ENCODE measurements at regions not wholly inside any gene's neighbourhood (a gene's known extent, or its start where the extent isn't known, plus 50 kb on each side); places are given as distances from the start of the nearest gene placed in this dataset.

GRCh38 chr1:147077081-147077480, 95.2 kb downstream of the PRKAB2 start:
- no peak overlapping the region for H3K27ac ChIP-seq (ENCODE audit: low read depth, low read length)
- H4K20me1 ChIP-seq (ENCODE audit: insufficient read depth) = no peaks in the 10 kb centered on the region
- no peak for TF ChIP-seq POLR2AphosphoS5 (IDR thresholded peaks at IDR 0.05; ENCODE audit: low read depth, low read length)
- no peak for TF ChIP-seq MAX (IDR thresholded peaks at IDR 0.05)
- no peak for TF ChIP-seq YY1 (IDR thresholded peaks at IDR 0.05; ENCODE audit: extremely low read depth, insufficient replicate concordance, low read depth, low read length)
- TF ChIP-seq SRF (IDR thresholded peaks at IDR 0.05; ENCODE audit: low read depth) = no peak
- TF ChIP-seq ATF3 (IDR thresholded peaks at IDR 0.05) = no peak
- TF ChIP-seq ZBTB33 (IDR thresholded peaks at IDR 0.05; ENCODE audit: extremely low read depth, insufficient replicate concordance, low read length) = no peak
- no peak for TF ChIP-seq POLR2A (IDR thresholded peaks at IDR 0.05; ENCODE audit: borderline replicate concordance, extremely low read depth, insufficient read depth, insufficient read length)
- TF ChIP-seq EZH2phosphoT487 (IDR thresholded peaks at IDR 0.05; ENCODE audit: borderline replicate concordance) = no peak
- no peak for TF ChIP-seq CTCF (IDR thresholded peaks at IDR 0.05 in 2 of 3, conservative IDR thresholded peaks at IDR 0.05 in 1 of 3; ENCODE audit: borderline replicate concordance in 1 of 3, insufficient read depth in 1 of 3, low read depth in 2 of 3, low read length in 2 of 3)
- TF ChIP-seq FOSL1 (IDR thresholded peaks at IDR 0.05; ENCODE audit: low read depth) = no peak
- no peak for TF ChIP-seq ZNF274 (IDR thresholded peaks at IDR 0.05; ENCODE audit: low read depth, low read length)
- no peak for TF ChIP-seq CBX3 (IDR thresholded peaks at IDR 0.05; ENCODE audit: low read depth)
- TF ChIP-seq ZFX (IDR thresholded peaks at IDR 0.05) = no peak
- TF ChIP-seq EGR1 (IDR thresholded peaks at IDR 0.05; ENCODE audit: low read depth) = no peak
- no peaks in the 10 kb centered on the region for H3K4me1 ChIP-seq (ENCODE audit: control insufficient read depth in 1 of 2, insufficient read depth in 2 of 2, low read length in 2 of 2)
- ATAC-seq = no peak
- BruUV-seq (replicated peaks) = no TSS peak
- H2AFZ ChIP-seq (ENCODE audit: low read depth, low read length, poor library complexity, severe bottlenecking) = no peak overlapping the region
- ChIA-PET CTCF (no interaction called here), RAD21 (ENCODE audit: low non-redundant PET in 1 of 2, low total read pairs in 2 of 2, uncharacterized antibody in 2 of 2, unreplicated experiment in 2 of 2) (no interaction called here), POLR2A (no interaction called here)
- no peak overlapping the region for H3K4me3 ChIP-seq (replicated peaks in 1 of 2; ENCODE audit: low read depth in 1 of 2, low read length in 2 of 2)
- no peaks in the 10 kb centered on the region for H3K79me2 ChIP-seq (ENCODE audit: insufficient read depth, low read length)
- intact Hi-C loops (cut with micrococcal nuclease) = no loop called here
- peaks cover 14% of the 10 kb centered on the region; the same call in 1 of the 2 replicates for H3K27me3 ChIP-seq (ENCODE audit: insufficient read depth, low read length)
- H3K4me2 ChIP-seq (ENCODE audit: low read length) = no peak overlapping the region
- no peaks in the 10 kb centered on the region for H3K36me3 ChIP-seq (ENCODE audit: control insufficient read depth in 1 of 2, insufficient read depth in 2 of 2, low read length in 2 of 2)
- H3K9me3 ChIP-seq (ENCODE audit: control insufficient read depth in 1 of 2, insufficient read depth in 1 of 2, low read depth in 1 of 2, low read length in 2 of 2) = no peaks in the 10 kb centered on the region
- H3K9me2 ChIP-seq (ENCODE audit: insufficient read depth) = no peaks in the 10 kb centered on the region
- DNase-seq (ENCODE audit: low read depth, low spot score) = no peak
- no peak overlapping the region for H3K9ac ChIP-seq (ENCODE audit: low read length)
